Endothelial cell of umbilical vein (primary cell): ENCODE measurements at regions not wholly inside any gene's neighbourhood (a gene's known extent, or its start where the extent isn't known, plus 50 kb on each side); places are given as distances from the start of the nearest gene placed in this dataset.

Experiments used
- BruUV-seq: library from RNA; stranded (reverse); fragments of 400-500 nt; replicated peaks from 2 replicates; lab custom pipeline; 2021; lab: Mats Ljungman, UMichigan
- CTCF ChIA-PET: fragments of 300-600, 350-600 bp; sonication (Branson Sonifier 250); formaldehyde crosslinking; loops from one replicate; lab custom pipeline; 2021; ENCODE audit warnings: antibody characterized with exemption, inconsistent platforms; lab: Charles Lee
- POLR2A ChIA-PET: fragments of 300-600, 350-600 bp; sonication (Branson Sonifier 250); formaldehyde crosslinking; loops from one replicate; lab custom pipeline; 2021; ENCODE audit warnings: antibody characterized with exemption, inconsistent platforms; lab: Charles Lee
- DNase-seq: peaks from one replicate; pipeline ENCODE4 v3.0.0-alpha.2; 2011; ENCODE audit warnings: low read depth, low spot score
- FAIRE-seq: peaks from 2 replicates; lab custom pipeline; 2011; peaks lifted over from hg19 to GRCh38; lab: Jason Lieb, UNC
- H2AFZ ChIP-seq: 2 replicates; pipeline ENCODE4 v1.6.0; 2012; ENCODE audit warnings: low read depth, low read length, control low read depth, inconsistent platforms
- H3K27ac ChIP-seq: 2 replicates; pipeline ENCODE4 v1.5.1; 2011; ENCODE audit warnings: low read depth, mild to moderate bottlenecking, control low read depth, low read length, moderate library complexity; ENCODE audit not compliant: insufficient read depth
- H3K27me3 ChIP-seq, 2 experiments: 2 replicates each; pipeline versions ENCODE4 v1.6.0 to v1.6.1; 2011; ENCODE audit warnings: low read length in 2 of 2, mixed read lengths in 1 of 2; ENCODE audit not compliant: control insufficient read depth in 2 of 2, insufficient read depth in 2 of 2
- H3K36me3 ChIP-seq, 2 experiments: 2 replicates in 1 of 2; 3 replicates in 1 of 2; pipeline ENCODE4 v1.5.1; 2011; ENCODE audit warnings: low read length in 2 of 2, mild to moderate bottlenecking in 1 of 2, moderate library complexity in 1 of 2; ENCODE audit not compliant: control insufficient read depth in 2 of 2, insufficient read depth in 2 of 2; ENCODE audit errors: extremely low read depth in 1 of 2
- H3K4me1 ChIP-seq: 3 replicates; pipeline ENCODE4 v1.5.1; 2011; ENCODE audit warnings: mild to moderate bottlenecking, low read length; ENCODE audit not compliant: control insufficient read depth, insufficient read depth; ENCODE audit errors: extremely low read depth
- H3K4me2 ChIP-seq: 2 replicates; pipeline ENCODE4 v1.6.1; 2011; ENCODE audit warnings: low read length, control low read depth, mixed read lengths; ENCODE audit not compliant: insufficient read depth
- H3K4me3 ChIP-seq, 3 experiments: fragments of 200-600 bp in 1 of 3; sonication (generic), shearing (Covaris generic) in 1 of 3; replicated peaks in 1 of 3; 2 replicates each; pipeline ENCODE4 v1.5.1; 2011 to 2016; ENCODE audit warnings: control low read depth in 3 of 3, low read length in 3 of 3, mild to moderate bottlenecking in 2 of 3, inconsistent platforms in 1 of 3, low read depth in 1 of 3, moderate library complexity in 1 of 3; ENCODE audit not compliant: insufficient read depth in 1 of 3
- H3K79me2 ChIP-seq: 2 replicates; pipeline ENCODE4 v1.6.0; 2012; ENCODE audit warnings: low read length, inconsistent platforms; ENCODE audit not compliant: control insufficient read depth, insufficient read depth
- H3K9ac ChIP-seq: replicated peaks from 2 replicates; pipeline ENCODE3; 2011; ENCODE audit warnings: low read length, control low read depth; ENCODE audit not compliant: insufficient read depth; ENCODE audit errors: extremely low read depth
- H3K9me1 ChIP-seq: replicated peaks from 3 replicates; pipeline ENCODE4 v1.6.0; 2011; ENCODE audit warnings: mild to moderate bottlenecking, low read length; ENCODE audit not compliant: control insufficient read depth, insufficient read depth; ENCODE audit errors: extremely low read depth
- H3K9me3 ChIP-seq: replicated peaks from 2 replicates; pipeline ENCODE4 v1.5.1; 2012; ENCODE audit warnings: low read length, inconsistent platforms; ENCODE audit not compliant: control insufficient read depth, insufficient read depth
- H4K20me1 ChIP-seq: replicated peaks from 2 replicates; pipeline ENCODE3; 2011; ENCODE audit warnings: mild to moderate bottlenecking, low read length; ENCODE audit not compliant: control insufficient read depth, insufficient read depth; ENCODE audit errors: extremely low read depth
- EZH2 ChIP-seq: IDR thresholded peaks from 2 replicates; pipeline ENCODE4 v1.6.1; 2012; ENCODE audit warnings: borderline replicate concordance, low read depth, mild to moderate bottlenecking, moderate library complexity, low read length, inconsistent platforms; ENCODE audit not compliant: severe bottlenecking
- FOS ChIP-seq: IDR thresholded peaks from 2 replicates; pipeline ENCODE4 v1.6.1; 2011; ENCODE audit warnings: mild to moderate bottlenecking, low read length, moderate library complexity, borderline replicate concordance; ENCODE audit not compliant: insufficient read depth
- GATA2 ChIP-seq: IDR thresholded peaks from 2 replicates; pipeline ENCODE4 v1.7.0; 2011; ENCODE audit warnings: low read depth, mild to moderate bottlenecking, moderate library complexity, mixed read lengths, low read length; ENCODE audit not compliant: insufficient read length, insufficient read depth
- JUN ChIP-seq: IDR thresholded peaks from 2 replicates; pipeline ENCODE4 v1.6.1; 2011; ENCODE audit warnings: borderline replicate concordance, low read depth; ENCODE audit not compliant: insufficient read length, insufficient read depth
- MYC ChIP-seq: IDR thresholded peaks from one replicate; pipeline ENCODE4 v1.6.1; 2011; ENCODE audit warnings: mild to moderate bottlenecking, low read depth, low read length
- POLR2A ChIP-seq: IDR thresholded peaks from 2 replicates; pipeline ENCODE4 v1.6.1; 2012; ENCODE audit warnings: low read depth, mild to moderate bottlenecking, control low read depth, low read length
- POLR2AphosphoS5 ChIP-seq: IDR thresholded peaks from 2 replicates; pipeline ENCODE4 v1.6.1; 2012; ENCODE audit warnings: low read depth, mild to moderate bottlenecking, control low read depth, low read length, moderate library complexity; ENCODE audit not compliant: insufficient read depth
- dilution Hi-C: fragments of 300-500 bp; cut with MboI; formaldehyde crosslinking; loops from one replicate; pipeline ENCODE4 v1.15.0; 2019; ENCODE audit warnings: low sequenced_read_pairs; ENCODE audit not compliant: extremely low pct_ligation_motif_present
- intact Hi-C: fragments of 100-400 bp; cut with micrococcal nuclease; formaldehyde crosslinking; loops from one replicate; pipeline ENCODE4 v1.10.0; 2022
- TF ChIP-seq, protein P1 (sequence below): IDR thresholded peaks from 2 replicates; pipeline ENCODE4 v1.6.1; 2011; ENCODE audit not compliant: insufficient read depth, insufficient read length
- TF ChIP-seq, protein P2 (sequence below), 2 donors: IDR thresholded peaks; 1 replicate in 1 of 2; 2 replicates in 1 of 2; pipeline ENCODE4 v1.5.1; 2011; ENCODE audit warnings: low read length in 2 of 2, mild to moderate bottlenecking in 2 of 2, moderate library complexity in 2 of 2, control low read depth in 1 of 2, inconsistent platforms in 1 of 2, low read depth in 1 of 2; ENCODE audit not compliant: insufficient read depth in 1 of 2; ENCODE audit errors: extremely low read depth in 1 of 2

DNA sequence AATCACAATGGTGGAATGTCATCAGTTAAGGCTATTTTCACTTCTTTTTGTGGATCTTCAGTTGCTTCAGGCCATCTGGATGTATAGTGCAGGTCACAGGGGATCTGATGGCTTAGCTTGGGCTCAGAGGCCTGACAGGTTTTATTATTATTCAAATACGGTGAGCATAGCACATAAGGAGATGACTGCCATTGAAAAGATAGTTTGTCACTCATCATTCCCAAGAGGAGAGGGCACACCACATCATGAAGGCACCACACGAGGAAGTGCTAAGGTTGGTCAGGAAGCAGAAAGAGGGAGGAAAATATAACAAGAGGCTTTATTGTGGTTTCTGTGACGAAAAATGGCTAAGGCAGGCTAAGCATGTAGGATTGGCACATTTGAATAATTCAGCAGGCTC, 131.4 kb downstream of the CD8B2 start:
- no peaks in the 10 kb centered on the region for H3K9me3 ChIP-seq
- H3K27ac ChIP-seq, result no peak overlapping the region
- H3K9me1 ChIP-seq, result no peaks in the 10 kb centered on the region
- no peaks in the 10 kb centered on the region for H3K79me2 ChIP-seq
- H3K36me3 ChIP-seq, result no peaks in the 10 kb centered on the region
- no peak for TF ChIP-seq JUN
- TF ChIP-seq, protein P1, sequence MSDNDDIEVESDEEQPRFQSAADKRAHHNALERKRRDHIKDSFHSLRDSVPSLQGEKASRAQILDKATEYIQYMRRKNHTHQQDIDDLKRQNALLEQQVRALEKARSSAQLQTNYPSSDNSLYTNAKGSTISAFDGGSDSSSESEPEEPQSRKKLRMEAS, result no peak
- no peak for TF ChIP-seq POLR2A
- TF ChIP-seq POLR2AphosphoS5, result no peak
- TF ChIP-seq, protein P2, sequence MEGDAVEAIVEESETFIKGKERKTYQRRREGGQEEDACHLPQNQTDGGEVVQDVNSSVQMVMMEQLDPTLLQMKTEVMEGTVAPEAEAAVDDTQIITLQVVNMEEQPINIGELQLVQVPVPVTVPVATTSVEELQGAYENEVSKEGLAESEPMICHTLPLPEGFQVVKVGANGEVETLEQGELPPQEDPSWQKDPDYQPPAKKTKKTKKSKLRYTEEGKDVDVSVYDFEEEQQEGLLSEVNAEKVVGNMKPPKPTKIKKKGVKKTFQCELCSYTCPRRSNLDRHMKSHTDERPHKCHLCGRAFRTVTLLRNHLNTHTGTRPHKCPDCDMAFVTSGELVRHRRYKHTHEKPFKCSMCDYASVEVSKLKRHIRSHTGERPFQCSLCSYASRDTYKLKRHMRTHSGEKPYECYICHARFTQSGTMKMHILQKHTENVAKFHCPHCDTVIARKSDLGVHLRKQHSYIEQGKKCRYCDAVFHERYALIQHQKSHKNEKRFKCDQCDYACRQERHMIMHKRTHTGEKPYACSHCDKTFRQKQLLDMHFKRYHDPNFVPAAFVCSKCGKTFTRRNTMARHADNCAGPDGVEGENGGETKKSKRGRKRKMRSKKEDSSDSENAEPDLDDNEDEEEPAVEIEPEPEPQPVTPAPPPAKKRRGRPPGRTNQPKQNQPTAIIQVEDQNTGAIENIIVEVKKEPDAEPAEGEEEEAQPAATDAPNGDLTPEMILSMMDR (IDR thresholded peaks at IDR 0.05; ENCODE audit: extremely low read depth in 1 of 2, insufficient read depth in 1 of 2, low read depth in 1 of 2, low read length in 2 of 2), result no peak
- TF ChIP-seq GATA2, result no peak
- no peak for TF ChIP-seq MYC
- TF ChIP-seq FOS, result no peak
- no peak for TF ChIP-seq EZH2
- dilution Hi-C loops, result no loop called here
- DNase-seq, result no peak
- CTCF ChIA-PET, result no interaction called here
- FAIRE-seq, result no peak
- H3K4me2 ChIP-seq, result no peak overlapping the region
- no peaks in the 10 kb centered on the region for H4K20me1 ChIP-seq
- no peaks in the 10 kb centered on the region for H3K4me1 ChIP-seq
- H2AFZ ChIP-seq, result no peak overlapping the region
- intact Hi-C loops, result no loop called here
- no peak overlapping the region for H3K4me3 ChIP-seq
- POLR2A ChIA-PET, result no interaction called here
- no peak overlapping the region for H3K9ac ChIP-seq
- BruUV-seq, result no TSS peak
- H3K27me3 ChIP-seq, result no peaks in the 10 kb centered on the region
